BJ (cell line): ENCODE measurements at regions not wholly inside any gene's neighbourhood (a gene's known extent, or its start where the extent isn't known, plus 50 kb on each side); places are given as distances from the start of the nearest gene placed in this dataset.
A peak's percentile ranks its signal among the peaks of the same experiment; 100 is the strongest.

Experiments
- CTCF ChIA-PET: fragments of 350-600 bp; formaldehyde crosslinking; extraction: SDS; loops from one replicate; lab custom pipeline; 2021; ENCODE audit warnings: antibody characterized with exemption, inconsistent platforms; lab: Yijun Ruan, JAX
- POLR2A ChIA-PET: fragments of 300-600 bp; sonication (Branson Sonifier 250); formaldehyde crosslinking; extraction: SDS; loops from one replicate; lab custom pipeline; 2021; ENCODE audit warnings: antibody characterized with exemption; lab: Charles Lee
- DNase-seq: peaks from one replicate; pipeline ENCODE4 v3.0.0-alpha.2; 2011; ENCODE audit warnings: low read depth
- H3K27me3 ChIP-seq: 2 replicates; pipeline ENCODE4 v1.6.0; 2011; ENCODE audit warnings: low read length; ENCODE audit not compliant: control insufficient read depth, insufficient read depth
- H3K36me3 ChIP-seq: 2 replicates; pipeline ENCODE4 v1.5.1; 2011; ENCODE audit warnings: low read length; ENCODE audit not compliant: control insufficient read depth, insufficient read depth
- H3K4me3 ChIP-seq: 2 replicates; pipeline ENCODE4 v1.5.1; 2011; ENCODE audit warnings: low read depth, mild to moderate bottlenecking, control low read depth, low read length
- TF ChIP-seq, protein P1 (sequence below): IDR thresholded peaks from 2 replicates; pipeline ENCODE4 v1.5.1; 2011; ENCODE audit warnings: low read depth, mild to moderate bottlenecking, control low read depth, inconsistent platforms, low read length, moderate library complexity; ENCODE audit not compliant: insufficient read depth

DNA sequence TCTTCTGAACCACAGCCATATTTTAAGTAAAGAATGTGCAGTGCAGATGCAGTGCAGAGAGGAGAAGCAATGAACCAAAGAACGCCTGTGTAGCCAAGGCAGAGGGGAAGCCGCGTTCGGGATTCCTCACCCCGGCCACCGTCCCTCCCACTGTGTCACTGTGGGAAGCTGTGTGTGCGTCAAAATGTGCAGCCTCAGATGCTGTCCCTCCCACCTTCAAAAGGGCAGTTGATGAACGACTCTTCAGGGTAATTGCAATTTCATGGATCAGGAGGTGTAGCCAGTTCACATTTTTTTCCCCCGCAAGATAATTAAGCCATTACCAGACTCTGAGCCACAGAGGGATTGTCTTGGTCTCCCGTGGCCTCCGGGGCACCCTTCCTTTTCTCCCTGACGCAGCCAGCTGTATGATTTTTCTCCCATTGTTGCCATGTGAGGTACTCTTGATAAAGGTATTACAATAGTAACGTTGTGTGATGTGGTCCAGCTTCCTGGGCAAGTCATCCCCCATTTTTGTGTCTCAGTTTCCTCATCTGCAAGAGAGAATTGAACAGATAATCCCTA is 190.0 kb downstream of the FOXL1 start:
- H3K4me3 ChIP-seq: no peak overlapping the region
- ChIA-PET POLR2A (no interaction called here), CTCF (interaction anchor here (1.4 kb wide), 1 partner anchor 294 kb away, joined by 4 read pairs; no protein-coding TSS in a partner anchor)
- peaks cover 2% of the 10 kb centered on the region for H3K27me3 ChIP-seq
- TF ChIP-seq, protein P1, sequence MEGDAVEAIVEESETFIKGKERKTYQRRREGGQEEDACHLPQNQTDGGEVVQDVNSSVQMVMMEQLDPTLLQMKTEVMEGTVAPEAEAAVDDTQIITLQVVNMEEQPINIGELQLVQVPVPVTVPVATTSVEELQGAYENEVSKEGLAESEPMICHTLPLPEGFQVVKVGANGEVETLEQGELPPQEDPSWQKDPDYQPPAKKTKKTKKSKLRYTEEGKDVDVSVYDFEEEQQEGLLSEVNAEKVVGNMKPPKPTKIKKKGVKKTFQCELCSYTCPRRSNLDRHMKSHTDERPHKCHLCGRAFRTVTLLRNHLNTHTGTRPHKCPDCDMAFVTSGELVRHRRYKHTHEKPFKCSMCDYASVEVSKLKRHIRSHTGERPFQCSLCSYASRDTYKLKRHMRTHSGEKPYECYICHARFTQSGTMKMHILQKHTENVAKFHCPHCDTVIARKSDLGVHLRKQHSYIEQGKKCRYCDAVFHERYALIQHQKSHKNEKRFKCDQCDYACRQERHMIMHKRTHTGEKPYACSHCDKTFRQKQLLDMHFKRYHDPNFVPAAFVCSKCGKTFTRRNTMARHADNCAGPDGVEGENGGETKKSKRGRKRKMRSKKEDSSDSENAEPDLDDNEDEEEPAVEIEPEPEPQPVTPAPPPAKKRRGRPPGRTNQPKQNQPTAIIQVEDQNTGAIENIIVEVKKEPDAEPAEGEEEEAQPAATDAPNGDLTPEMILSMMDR: no peak
- no peaks in the 10 kb centered on the region for H3K36me3 ChIP-seq
- DNase-seq: no peak

DNA sequence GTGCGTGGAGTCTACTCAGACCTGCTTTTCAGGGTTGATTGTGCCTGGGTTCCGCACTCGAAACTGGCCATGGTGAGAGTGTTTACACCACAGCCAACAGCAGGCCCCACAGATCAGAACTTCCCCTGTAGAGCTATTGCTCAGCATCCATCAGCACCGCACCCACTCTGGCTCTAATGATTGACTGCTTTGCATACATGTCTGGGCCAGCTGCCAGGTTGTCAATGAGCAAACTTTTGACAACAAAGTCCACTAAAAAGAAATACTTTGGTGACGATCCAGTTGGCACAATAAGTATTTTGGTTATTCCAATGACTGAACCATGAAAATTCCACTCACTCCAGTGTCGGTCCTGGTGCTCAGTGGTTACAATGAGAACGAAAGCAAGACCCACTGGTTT is 190.7 kb downstream of the FOXL1 start:
- DNase-seq: no peak
- ChIA-PET POLR2A (no interaction called here), CTCF (interaction anchor here (1.4 kb wide), 1 partner anchor 293 kb away, joined by 4 read pairs; no protein-coding TSS in a partner anchor)
- H3K4me3 ChIP-seq: no peak overlapping the region
- TF ChIP-seq, protein P1: no peak
- H3K27me3 ChIP-seq: peaks cover 2% of the 10 kb centered on the region
- no peaks in the 10 kb centered on the region for H3K36me3 ChIP-seq

DNA sequence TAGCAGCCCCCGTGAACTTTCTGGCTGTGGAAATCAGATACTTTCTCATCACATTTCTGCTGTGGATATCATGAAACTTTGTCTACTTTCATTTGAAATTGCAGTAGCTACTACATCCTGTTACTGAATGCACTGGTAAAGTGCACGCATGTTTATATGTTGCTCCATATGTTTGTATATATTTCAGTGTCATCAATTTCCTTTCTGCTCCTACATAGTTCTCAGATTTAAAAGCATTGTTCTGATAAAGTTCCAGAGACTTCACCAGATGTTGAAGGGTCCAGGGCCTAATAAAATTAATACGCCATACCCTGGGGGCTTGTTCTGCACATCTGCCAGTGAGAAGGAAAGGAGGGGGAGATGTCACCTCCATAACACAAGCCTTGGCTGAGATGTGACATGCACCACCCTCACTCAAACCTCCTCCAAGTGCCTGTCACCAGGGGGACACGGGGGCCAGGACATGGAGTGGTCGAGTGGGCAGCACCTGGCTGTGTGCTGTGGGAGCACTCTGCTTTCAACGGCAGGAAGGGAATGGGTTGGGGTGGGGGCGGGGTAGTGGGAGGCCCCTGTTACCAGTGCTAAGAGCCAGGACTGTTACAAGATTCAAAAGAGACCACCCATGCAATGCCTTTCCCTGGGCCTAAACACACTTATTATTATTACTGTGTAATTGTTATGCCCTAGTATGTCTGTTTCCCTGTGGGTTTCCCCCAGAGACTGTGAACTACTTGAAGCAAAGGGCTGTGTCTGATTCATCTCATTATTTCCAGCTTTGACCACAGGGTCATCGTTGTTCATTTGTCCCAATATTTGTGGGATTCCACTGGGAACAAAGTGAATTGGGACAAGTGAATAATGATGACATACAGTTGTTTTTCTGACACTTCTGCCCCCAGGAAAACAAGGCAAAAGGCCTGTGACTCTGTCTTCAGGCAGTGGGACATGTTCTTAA is 193.4 kb downstream of the FOXL1 start:
- ChIA-PET POLR2A (no interaction called here), CTCF (interaction anchor here (1.1 to 3.5 kb wide), 3 partner anchors 11 to 291 kb away, joined by 3 to 18 read pairs (median 4); no protein-coding TSS in a partner anchor)
- TF ChIP-seq, protein P1: no peak
- no peaks in the 10 kb centered on the region for H3K36me3 ChIP-seq
- no peak for DNase-seq
- no peak overlapping the region for H3K4me3 ChIP-seq
- peaks cover 1% of the 10 kb centered on the region for H3K27me3 ChIP-seq

DNA sequence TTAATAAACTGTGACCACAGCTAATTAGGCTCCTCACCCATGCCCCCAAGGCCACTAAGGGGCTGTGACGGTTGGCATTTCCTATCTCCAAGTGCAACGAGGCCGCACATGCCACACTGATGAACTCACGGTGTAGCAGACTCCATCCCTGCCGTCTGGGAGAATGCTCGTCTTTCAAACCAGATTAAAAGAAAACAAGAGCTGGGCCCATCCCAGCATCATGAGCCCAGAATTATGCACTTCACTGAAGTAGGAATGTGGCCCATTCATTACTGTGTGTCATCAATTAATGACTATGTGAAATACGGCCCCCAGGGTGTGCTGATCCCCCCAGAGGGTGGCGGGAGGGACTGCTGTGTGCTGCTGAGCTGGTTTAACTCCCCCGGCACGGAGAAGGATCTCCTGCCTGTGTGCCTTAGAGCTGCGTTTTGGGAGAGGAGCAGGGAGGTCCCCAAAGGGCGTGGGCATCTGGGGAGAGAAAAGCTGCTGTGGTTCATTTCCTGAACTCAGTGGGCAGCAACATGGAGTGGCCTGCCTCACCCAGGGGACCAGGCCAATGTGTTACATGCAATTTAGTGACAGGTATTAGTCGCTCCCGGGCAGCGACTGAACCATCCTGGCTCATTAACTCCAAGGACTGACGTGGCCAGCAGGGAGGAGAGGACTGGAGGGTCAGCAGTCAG is 194.5 kb downstream of the FOXL1 start:
- Histone ChIP-seq H3K4me3 (no peak overlapping the region), H3K36me3 (no peaks in the 10 kb centered on the region), H3K27me3 (peaks cover 1% of the 10 kb centered on the region)
- CTCF ChIA-PET: interaction anchor here (0.6 to 3.5 kb wide), 6 partner anchors 10 to 290 kb away, joined by 3 to 18 read pairs (median 3); no protein-coding TSS in a partner anchor
- TF ChIP-seq, protein P1: no peak
- POLR2A ChIA-PET: no interaction called here
- peak; percentile 59 for DNase-seq

DNA sequence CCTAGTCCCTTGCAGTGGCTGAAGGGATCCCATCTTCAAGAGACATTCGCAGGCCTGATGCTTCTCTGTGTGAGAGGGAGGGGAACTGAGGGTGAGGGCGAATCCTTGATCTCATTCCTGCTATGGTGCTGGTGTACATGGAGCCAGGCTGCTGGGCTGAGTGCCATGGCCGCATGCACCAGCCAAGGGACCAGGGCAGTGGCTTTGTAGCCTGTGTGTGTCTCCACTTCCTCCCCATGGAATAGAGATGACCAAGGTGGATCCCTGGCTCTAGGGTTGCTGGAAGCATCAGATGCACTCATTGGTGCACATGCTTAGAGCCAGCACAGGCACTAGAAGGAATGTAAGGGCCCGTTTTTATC is 195.0 kb downstream of the FOXL1 start:
- TF ChIP-seq, protein P1: no peak
- CTCF ChIA-PET: interaction anchor here (0.6 to 3.5 kb wide), 8 partner anchors 9 to 289 kb away, joined by 3 to 18 read pairs (median 3); no protein-coding TSS in a partner anchor
- Histone ChIP-seq H3K4me3 (no peak overlapping the region), H3K36me3 (no peaks in the 10 kb centered on the region), H3K27me3 (peaks cover 1% of the 10 kb centered on the region)
- no peak for DNase-seq
- POLR2A ChIA-PET: no interaction called here
